NCI-H82 treated with DMSO at 0.1 percent for 48 hours (cell line): ENCODE measurements at regions not wholly inside any gene's neighbourhood (a gene's known extent, or its start where the extent isn't known, plus 50 kb on each side); places are given as distances from the start of the nearest gene placed in this dataset.
A peak's percentile ranks its signal among the peaks of the same experiment; 100 is the strongest.
"Not testable (repeated sequence)": the region's sequence is repeated elsewhere in the genome, so short reads cannot be mapped to it uniquely, and the experiment has no call there.

Experiments used
- DNase-seq: peaks from one replicate; lab custom pipeline; 2025; ENCODE audit not compliant: unreplicated experiment; lab: John Stamatoyannopoulos, UW

- DNase-seq = no peak
Measured at GRCh38 chr17:77607606-77608005, 350.9 kb upstream of the TNRC6C start.

DNA sequence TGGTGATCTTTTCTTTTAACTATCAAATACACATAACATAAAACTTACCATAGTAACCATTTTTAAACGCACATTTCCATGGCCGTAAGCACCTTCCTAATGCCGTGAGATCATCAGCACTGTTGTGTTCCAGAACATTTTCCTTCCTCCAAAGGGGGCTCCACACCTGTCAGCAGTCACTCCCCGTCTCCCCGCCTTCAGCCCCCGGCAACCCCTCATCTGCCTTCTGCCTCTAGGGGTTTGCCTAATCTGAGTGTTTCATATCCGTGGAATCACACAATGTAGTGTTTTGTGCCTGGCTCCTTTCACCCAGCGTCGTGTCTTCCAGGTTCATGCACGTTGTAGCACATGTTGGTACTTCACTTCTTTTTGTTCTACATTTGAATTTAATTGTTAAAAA is 350.1 kb upstream of the TNRC6C start:
- no peak for DNase-seq

DNA sequence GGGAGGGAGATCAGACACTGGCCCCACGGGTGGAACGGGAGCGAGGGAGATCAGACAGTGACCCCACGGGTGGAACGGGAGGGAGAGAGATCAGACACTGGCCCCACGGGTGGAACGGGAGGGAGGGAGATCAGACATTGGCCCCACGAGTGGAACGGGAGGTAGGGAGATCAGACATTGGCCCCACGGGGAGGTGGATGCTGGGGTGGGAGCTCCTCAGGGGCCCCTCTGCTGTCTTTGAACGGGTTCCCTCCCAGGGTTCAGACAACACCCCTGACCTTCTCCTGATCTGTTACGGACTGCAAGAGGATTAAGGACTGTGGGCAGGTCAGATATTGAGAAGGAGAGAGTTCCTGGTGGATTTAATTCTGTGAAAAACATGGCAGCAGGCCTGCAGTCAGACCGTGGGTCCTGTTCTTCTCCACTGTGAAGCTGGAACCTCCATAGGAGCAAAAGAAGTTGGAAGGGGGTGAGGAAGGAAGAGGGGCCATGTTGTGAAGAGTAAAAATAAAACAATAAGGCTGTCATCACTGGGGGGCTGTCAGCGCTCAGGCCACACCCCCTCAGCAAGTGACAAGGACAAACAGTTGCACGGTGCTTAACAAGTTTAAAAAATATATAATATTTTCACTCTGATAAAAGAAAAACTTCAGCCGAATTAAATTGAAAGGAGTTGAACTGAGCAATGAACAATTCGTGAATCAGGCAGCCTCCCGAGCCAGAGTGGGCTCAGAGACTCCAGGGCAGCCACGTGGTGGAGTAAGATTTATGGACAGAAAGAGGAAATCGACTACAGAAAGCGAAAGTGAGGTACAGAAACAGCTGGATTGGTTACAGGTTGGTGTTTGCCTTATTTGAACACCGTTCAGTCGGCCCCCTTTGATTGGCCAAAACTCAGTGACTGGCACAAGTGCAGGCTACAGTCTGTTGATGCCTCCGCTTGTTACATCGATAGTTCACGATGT is 348.7 kb upstream of the TNRC6C start:
- no peak for DNase-seq

DNA sequence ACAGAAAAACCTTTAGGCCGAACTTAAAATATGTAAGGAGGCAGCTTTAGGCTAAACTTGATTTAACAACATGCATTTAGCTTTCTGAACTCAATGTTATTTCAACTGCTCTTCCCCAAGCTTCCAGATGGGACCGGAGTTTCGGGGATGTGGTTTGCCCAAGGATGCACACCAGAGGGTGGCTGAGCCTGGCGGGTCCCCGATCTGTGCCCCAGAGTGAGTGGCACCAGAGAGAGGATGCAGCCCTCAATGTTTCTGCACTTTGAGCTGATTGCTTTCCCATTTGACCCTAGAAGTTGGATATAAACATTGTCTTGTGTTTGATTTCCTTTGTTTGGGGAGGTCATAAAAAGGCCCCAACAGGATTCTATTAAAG is 348.0 kb upstream of the TNRC6C start:
- no peak for DNase-seq

DNA sequence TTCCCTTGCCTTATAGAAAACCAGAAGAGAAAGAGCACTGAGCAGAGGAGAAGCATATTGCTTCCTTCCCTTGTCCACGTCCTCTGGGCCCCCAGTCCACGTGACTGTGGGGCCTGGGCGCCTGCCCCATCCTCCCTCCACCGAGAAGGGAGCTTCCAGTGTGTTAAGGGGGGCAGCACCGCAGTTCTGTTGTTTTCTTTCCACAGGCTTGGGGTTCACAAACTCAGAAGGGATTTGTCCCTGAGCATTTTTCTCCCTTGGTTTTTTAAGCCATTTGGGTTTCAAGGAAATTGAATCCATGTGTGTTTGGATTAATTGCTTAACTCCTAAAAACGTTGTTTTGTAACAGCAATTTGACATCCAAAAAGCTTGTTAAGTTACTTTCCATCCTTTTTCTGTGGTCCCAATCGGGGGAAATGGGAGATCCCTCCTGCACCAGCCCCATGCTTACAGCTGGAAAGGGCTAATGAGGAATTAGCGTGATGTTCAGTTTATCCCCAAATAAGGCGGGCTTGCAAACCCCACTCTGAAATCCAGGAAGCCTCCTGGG is 347.5 kb upstream of the TNRC6C start:
- DNase-seq = no peak

GRCh38 chr17:77611791-77612502 is 346.6 kb upstream of the TNRC6C start:
- no peak for DNase-seq

GRCh38 chr17:77613218-77613617 is 345.3 kb upstream of the TNRC6C start:
- DNase-seq = no peak

DNA sequence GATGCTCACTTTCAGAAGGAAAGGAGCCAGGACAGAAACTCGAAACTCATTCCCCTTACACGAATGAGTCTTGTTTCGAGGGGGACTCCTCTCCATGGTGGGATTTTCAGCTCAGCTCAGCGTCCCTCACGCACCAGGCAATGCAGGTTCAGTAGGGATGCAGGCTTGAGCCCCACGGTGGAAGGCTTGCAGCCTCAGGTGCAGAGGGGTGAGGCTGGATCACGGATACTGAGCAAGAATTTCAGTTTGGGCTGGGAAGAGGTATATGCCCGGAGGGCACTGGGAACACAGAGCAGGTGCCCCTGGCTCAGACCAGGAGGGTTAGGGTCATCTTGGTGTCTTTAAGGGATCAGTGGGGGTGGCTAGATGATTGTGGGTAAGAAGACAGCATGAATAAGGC is 344.9 kb upstream of the TNRC6C start:
- no peak for DNase-seq

- DNase-seq = no peak
Measured at GRCh38 chr17:77615703-77616253, 342.7 kb upstream of the TNRC6C start.

GRCh38 chr17:77616254-77616731 is 342.2 kb upstream of the TNRC6C start:
- DNase-seq = no peak

GRCh38 chr17:77617516-77617915 is 341.0 kb upstream of the TNRC6C start:
- no peak for DNase-seq

- DNase-seq = no peak
Measured at GRCh38 chr17:77618173-77618572, 340.3 kb upstream of the TNRC6C start.

DNA sequence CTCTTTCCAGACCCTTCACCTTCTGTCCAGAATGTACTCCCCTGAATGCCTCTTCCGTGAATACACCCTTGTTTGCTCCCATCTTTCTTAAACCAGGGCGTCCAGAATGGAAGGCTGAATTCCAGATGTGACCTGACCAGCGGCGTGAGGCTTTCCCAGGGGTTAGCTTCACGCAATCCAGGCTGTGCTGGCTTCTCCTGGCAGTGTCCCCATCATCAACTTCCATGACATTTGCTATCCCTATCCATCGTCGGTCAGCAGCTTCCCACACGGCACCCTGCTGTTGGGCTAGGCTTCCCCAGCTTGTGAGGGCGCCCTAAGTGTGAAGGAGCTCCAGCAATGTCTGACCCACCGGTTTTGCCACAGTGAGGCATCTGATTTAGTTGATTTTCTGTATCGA is 339.8 kb upstream of the TNRC6C start:
- no peak for DNase-seq

DNA sequence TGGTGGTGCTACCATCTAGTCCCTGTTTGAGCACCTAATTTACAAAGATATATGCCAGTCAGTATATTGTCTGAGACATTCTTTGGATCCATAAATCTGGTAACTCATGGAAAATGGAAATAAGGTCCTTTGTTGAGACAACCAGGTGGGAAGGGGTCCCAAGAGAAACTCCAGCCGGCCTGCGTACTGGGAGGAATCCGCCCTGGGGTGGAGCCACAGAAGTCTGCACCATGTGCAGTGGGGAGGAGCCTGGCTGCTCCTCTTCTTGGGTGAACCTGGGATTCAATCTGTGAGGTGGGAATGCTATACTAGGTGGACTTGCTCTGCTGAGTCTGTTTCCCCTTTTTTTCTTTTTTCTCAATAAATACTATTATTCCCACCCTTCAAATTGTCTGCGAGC is 339.2 kb upstream of the TNRC6C start:
- no peak for DNase-seq

DNA sequence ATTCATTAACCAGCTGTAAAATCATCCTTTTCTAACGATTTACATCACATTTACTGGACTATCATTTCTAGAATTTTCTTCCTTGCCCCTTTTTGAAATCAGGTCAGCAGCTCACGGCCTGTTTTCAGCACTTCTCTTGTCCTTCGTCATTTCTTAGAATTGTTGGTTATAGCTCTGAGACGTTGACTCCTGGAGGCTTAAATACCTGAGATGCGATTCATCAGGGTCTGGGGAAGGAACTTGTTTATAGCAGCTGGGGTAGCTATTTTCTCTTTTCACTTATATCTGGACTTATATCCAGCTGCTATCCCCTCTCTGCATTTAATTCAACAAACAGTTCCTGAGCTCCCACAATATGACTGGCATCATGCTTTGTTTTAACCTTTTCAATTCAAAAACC is 338.7 kb upstream of the TNRC6C start:
- DNase-seq = no peak

DNA sequence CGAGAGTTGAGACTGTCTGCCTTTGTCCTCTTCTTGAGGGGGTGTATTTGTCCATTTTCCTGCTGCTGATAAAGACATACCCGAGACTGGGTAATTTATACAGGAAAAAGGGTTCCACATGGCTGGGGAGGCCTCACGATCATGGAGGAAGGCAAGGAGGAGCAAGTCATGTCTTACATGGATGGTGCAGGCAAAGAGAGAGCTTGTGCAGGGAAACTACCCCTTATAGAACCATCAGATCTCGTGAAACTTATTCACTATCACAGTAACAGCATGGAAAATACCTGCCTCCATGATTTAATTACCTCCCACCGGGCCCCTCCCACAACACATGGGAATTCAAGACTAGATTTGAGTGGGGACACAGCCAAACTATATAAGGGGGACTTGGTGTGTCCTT is 338.2 kb upstream of the TNRC6C start:
- no peak for DNase-seq

- DNase-seq = not testable (repeated sequence)
Measured at GRCh38 chr17:77622084-77622483, 336.4 kb upstream of the TNRC6C start.

GRCh38 chr17:77622647-77623046 is 335.9 kb upstream of the TNRC6C start:
- no peak for DNase-seq

DNA sequence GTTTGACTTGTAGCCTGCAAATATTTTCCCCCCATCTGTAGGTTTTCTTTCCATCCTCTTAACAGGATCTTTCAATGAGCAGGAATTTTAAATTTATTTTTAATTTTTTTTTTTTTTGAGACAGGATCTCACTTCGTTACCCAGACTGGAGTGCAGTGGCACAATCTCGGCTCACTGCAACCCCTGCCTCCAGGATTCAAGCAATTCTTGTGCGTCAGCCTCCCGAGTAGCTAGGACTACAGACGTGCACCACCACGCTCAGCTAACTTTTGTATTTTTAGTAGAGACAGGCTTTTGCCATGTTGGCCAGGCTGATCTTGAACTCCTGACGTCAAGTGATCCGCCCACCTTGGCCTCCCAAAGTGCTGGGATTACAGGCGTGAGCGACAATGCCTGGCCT is 335.2 kb upstream of the TNRC6C start:
- DNase-seq = not testable (repeated sequence)

DNA sequence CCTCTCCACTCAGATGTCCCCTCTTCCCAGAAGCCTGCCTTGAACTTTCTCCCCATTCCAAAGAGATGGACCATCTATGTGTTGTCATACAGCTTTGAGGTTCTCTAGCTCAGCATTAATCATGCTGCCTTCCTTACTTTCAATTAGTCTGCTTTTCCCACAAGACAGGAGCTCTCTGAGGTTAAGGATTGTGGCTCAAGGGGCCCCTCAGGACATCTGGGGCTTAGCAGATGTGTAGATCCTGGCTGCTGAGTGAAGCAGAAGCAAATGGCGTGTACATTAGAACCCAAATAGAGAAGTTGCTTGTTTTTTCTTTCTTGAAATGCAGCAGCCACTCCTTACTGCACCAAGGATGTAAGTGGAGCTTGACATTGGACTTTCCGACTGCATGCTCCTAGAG is 330.5 kb upstream of the TNRC6C start:
- DNase-seq = peak; percentile 46

DNA sequence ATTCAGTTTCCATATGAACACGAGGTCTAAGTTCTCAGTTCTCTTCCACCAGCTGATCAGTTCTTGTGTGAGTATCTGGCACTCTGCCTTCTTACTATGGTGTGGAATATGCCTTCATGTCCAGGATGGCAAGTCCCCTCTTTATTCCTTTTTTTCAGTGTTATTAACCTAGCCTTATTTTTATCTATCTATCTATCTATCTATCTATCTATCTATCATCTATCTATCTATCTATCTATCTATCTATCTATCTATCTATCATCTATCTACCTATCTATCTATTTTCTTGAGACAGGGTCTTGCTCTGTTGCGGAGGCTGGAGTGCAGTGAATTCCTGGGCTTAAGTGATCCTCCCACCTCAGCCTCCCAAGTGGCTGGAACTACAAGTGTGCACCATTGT is 329.2 kb upstream of the TNRC6C start:
- not testable (repeated sequence) for DNase-seq

DNA sequence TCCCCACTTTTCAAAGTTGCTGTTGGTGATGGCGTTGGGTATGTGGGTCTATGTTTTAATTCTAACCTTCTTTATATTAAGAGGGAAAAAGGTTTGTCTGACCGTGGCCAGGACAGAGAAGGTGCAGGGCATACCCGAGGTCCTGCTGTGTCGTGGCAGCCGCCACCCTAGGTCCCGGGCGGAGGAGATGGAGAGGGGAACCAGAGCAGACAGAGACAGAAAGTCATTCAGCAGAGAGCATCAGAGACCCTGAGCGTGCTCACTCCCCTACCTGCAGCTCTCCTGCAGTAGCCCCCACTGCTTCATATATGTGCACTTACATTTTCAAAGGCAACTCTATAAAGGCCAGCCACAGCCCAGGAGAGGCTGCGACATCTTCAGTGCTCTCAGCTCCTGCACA is 327.2 kb upstream of the TNRC6C start:
- DNase-seq = no peak
